Neural progenitor cell (in vitro differentiated cells): ENCODE measurements at regions not wholly inside any gene's neighbourhood (a gene's known extent, or its start where the extent isn't known, plus 50 kb on each side); places are given as distances from the start of the nearest gene placed in this dataset.

ENCODE experiments used
- CTCF ChIP-seq: fragments of 200-600 bp; sonication (generic); IDR thresholded peaks from 2 replicates; pipeline ENCODE4 v1.5.1; 2017; ENCODE audit warnings: antibody characterized with exemption, mild to moderate bottlenecking
- EZH2 ChIP-seq: fragments of 200-600 bp; sonication (generic); IDR thresholded peaks from 2 replicates; pipeline ENCODE4 v1.6.1; 2017; ENCODE audit warnings: antibody characterized with exemption, mild to moderate bottlenecking, moderate library complexity
- EZH2phosphoT487 ChIP-seq: fragments of 200-600 bp; sonication (generic); IDR thresholded peaks from 2 replicates; pipeline ENCODE4 v1.6.1; 2017; ENCODE audit warnings: antibody characterized with exemption

GRCh38 chr5:89187883-89188465 is 305.0 kb upstream of the MEF2C start:
- no peak for TF ChIP-seq CTCF
- TF ChIP-seq EZH2, result no peak
- TF ChIP-seq EZH2phosphoT487, result no peak
